D721Med (cell line): ENCODE measurements at regions not wholly inside any gene's neighbourhood (a gene's known extent, or its start where the extent isn't known, plus 50 kb on each side); places are given as distances from the start of the nearest gene placed in this dataset.

Experiments
- DNase-seq: peaks from one replicate; pipeline ENCODE4 v3.0.0; 2011; ENCODE audit warnings: low spot score; ENCODE audit not compliant: insufficient read length
- FAIRE-seq: peaks from 2 replicates; lab custom pipeline; 2011; peaks lifted over from hg19 to GRCh38; lab: Jason Lieb, UNC
- TF ChIP-seq, protein P1 (sequence below): IDR thresholded peaks from 2 replicates; pipeline ENCODE4 v1.5.1; 2012; ENCODE audit warnings: mild to moderate bottlenecking, control low read depth; ENCODE audit not compliant: insufficient read depth; ENCODE audit errors: missing control alignments

DNA sequence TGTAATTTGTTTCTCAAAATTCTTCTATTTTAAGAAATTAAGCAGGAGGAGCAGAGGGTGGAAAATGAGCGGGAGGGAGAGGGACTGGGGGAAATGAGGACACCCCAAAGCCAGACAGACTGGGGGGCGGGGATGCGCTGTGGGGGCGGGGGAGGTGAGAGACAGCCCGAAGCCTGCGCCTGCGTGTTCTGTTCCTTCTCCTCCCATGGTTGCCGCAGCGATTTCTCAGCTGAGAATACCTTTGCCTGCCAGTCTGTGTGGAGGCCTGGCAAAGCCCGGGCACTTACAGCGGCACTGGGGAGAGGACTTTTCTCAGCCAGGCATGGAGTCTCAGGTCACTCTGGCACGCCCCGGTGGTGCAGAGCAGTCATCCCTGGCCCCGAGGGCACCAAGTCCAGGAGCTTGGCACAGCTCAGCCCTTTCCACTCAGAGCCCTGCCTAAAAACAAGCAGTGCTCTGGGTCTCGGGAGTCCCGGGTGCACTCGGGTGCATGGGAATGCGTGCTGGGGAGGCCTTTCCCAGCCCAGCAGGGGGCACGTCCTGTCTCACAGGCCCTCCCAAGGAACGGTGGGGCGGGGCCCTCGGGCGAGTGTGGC, 289.3 kb upstream of the HS6ST1 start:
- no peak for DNase-seq
- TF ChIP-seq, protein P1, sequence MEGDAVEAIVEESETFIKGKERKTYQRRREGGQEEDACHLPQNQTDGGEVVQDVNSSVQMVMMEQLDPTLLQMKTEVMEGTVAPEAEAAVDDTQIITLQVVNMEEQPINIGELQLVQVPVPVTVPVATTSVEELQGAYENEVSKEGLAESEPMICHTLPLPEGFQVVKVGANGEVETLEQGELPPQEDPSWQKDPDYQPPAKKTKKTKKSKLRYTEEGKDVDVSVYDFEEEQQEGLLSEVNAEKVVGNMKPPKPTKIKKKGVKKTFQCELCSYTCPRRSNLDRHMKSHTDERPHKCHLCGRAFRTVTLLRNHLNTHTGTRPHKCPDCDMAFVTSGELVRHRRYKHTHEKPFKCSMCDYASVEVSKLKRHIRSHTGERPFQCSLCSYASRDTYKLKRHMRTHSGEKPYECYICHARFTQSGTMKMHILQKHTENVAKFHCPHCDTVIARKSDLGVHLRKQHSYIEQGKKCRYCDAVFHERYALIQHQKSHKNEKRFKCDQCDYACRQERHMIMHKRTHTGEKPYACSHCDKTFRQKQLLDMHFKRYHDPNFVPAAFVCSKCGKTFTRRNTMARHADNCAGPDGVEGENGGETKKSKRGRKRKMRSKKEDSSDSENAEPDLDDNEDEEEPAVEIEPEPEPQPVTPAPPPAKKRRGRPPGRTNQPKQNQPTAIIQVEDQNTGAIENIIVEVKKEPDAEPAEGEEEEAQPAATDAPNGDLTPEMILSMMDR = no peak
- FAIRE-seq = no peak

DNA sequence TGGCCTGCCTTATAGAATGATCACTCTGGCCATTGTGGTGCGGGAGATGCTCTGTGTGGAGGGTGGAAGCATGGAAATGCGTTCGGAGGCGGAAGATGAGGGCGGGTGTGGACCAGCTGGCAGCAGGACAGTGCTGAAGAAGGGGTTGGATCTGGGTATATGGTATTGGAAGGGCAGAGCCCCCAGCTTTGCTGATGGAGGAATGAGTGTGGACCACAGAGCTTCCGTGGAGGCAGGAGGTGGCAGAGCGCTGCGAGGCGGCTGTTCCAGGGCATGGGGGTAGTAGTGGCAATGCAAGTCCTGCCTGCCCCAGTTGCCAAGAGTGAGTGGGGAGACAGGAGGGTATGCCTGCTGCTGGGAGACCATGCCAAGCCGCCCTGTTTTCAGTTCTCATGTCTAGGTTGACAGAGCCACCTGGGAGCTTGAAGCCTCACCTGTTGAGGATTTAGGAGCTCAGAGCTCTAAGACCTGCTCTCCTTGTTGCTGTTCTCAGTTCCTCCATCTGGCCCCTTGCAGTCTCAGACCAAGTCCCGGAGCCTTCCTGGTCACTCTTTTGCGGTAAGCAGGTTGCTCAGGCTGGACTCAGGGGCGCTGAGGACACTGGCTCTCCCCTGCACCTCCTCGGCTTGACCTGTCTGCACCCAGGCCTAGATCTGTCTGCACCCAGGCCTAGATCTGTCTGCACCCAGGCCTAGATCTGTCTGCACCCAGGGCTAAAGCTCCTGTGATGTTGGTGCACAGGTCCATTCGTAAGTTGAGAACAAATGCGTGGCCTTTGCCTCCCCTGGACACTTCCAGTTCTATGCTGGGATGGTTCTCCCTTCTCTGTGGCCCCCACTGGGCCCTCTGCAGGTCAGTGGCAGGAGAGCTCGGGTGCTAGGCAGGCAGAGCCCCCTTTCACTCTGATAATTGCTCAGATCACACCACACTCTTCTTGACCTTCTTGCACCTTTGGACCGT, 290.5 kb upstream of the HS6ST1 start:
- DNase-seq (no peak), FAIRE-seq (no peak)
- TF ChIP-seq, protein P1 = no peak

DNA sequence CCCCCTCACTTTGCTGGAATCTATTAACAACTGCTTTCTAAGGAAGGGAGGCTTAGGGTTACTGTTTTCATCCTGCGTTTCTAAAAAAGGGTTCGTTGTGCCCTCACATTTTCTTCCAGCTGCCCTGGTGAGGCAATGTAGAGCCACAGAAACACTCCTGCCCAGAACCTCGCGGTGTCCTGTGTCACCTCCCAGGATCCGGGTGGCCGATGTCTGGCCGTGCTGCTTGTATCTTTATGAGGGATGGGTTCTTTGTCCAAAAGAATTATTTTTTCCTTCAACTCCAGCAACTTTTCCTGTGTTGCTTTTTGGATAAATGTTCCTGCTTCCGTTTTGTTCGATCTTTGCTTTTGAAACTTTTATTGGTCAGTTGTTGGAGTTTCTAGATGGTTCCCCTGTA, 291.8 kb upstream of the HS6ST1 start:
- TF ChIP-seq, protein P1 = no peak
- FAIRE-seq (no peak), DNase-seq (no peak)

DNA sequence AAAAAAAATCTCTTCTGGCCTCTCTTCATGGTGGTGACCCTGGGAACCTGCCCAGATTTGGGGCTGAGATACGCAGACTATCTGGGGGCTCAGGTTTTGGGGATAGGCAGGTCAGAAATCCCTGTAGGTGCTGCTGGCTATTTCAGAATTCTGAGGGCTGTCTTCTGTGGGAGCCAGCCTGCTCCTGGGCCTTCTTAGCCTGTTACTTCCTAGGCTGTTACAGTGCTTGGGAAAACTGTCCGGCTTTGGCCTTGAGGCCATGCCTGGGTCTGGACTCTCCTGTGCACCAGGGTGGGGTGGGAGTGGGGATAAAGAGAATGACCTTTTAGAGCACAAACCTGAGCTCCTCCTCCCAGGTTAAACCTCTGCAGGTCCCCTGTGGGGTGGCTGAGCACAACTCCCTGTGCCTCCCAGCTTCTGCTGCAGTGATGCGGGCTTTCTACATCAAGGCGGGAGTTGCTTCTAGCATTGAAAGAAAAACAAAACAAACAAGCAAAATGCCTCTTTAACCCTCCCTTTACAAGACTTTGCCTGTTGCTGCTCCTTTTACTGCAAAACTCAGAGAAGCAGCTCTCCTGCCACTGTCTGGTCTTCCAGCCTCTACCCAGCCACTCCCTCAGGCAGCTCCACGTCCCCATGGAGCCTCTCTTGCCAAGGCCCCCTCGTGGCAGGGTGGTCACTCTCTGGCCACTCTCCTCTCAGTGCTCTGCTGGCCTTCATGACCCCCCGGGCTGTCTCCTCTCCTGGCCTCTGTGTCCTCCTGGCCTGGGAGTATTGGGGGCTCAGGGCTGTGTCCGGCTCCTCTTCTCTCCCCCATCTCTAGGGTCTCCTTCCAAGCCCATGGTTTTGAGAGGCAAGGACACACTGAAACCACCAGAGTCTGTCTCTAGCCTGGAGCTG, 293.0 kb upstream of the HS6ST1 start:
- FAIRE-seq (no peak), DNase-seq (no peak)
- TF ChIP-seq, protein P1 = no peak

DNA sequence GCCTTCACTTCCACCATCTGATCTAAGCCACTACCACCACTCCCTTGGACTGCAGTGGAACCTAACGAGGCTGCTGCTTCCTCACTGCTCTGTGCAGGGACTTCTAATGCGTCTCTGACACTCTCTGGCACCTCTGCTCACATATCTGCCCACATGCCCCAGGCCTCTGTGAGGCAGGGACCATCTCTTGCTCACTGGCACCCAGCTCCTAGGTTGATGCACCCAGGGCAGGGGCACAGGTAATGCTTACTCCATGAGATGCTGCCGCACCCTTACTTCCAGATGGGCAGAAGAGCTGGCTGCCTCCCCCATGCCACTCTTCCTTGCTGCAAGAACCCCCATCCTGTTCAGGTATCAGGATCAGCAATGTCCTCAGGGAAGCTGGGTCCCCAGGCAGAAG, 294.0 kb upstream of the HS6ST1 start:
- DNase-seq = no peak
- TF ChIP-seq, protein P1 = no peak
- FAIRE-seq = no peak

DNA sequence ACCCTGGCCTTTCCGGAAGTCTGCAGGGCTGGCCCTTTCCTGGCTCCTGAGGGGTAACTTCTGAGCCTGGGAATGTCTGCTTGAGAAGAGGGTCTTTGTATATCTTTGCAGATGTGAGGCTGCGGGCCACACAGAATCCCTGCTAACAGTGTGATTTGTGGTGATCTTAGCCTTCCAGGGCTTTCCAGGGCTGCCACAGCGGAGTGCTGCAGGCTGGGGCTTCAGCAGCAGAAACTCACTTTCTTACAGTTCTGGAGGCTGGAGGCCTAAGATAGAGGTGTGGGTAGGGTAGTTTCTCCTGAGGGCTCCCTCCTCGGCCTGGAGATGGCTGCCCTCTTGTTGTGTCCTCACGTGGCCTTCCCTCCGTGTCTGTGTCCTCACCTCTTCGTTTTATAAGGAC, 294.7 kb upstream of the HS6ST1 start:
- TF ChIP-seq, protein P1 = no peak
- DNase-seq (no peak), FAIRE-seq (no peak)
